H1 (cell line): ENCODE measurements at regions not wholly inside any gene's neighbourhood (a gene's known extent, or its start where the extent isn't known, plus 50 kb on each side); places are given as distances from the start of the nearest gene placed in this dataset.

ENCODE experiments used
- CTCF ChIA-PET: fragments of 300-600 bp; sonication (Branson Sonifier 250); formaldehyde crosslinking; loops from one replicate; lab custom pipeline; 2021; ENCODE audit not compliant: partially characterized antibody; lab: Charles Lee
- POLR2A ChIA-PET: fragments of 300-600 bp; sonication (Branson Sonifier 250); formaldehyde crosslinking; loops from one replicate; lab custom pipeline; 2021; ENCODE audit warnings: inconsistent platforms; ENCODE audit not compliant: partially characterized antibody; lab: Charles Lee
- DNase-seq, 2 experiments: peaks; one replicate each; pipeline versions ENCODE4 v3.0.0 to v3.0.0-alpha.2; 2010 to 2022; ENCODE audit warnings: low spot score in 2 of 2, low read depth in 1 of 2, mixed read lengths in 1 of 2
- FAIRE-seq: peaks from 2 replicates; lab custom pipeline; 2011; peaks lifted over from hg19 to GRCh38; lab: Jason Lieb, UNC
- H2AFZ ChIP-seq: 2 replicates; pipeline ENCODE4 v1.8.1; 2012; ENCODE audit warnings: low read length, inconsistent platforms
- H2AK5ac ChIP-seq: 2 replicates; pipeline ENCODE4 v1.6.1; 2013; ENCODE audit warnings: low read depth, low read length
- H2BK120ac ChIP-seq: replicated peaks from 2 replicates; pipeline ENCODE3; 2013; ENCODE audit warnings: low read depth, low read length, inconsistent platforms
- H2BK12ac ChIP-seq: 2 replicates; pipeline ENCODE4 v1.6.1; 2013; ENCODE audit warnings: low read depth, low read length
- H2BK15ac ChIP-seq: 2 replicates; pipeline ENCODE4 v1.6.1; 2013; ENCODE audit warnings: low read length
- H2BK20ac ChIP-seq: 2 replicates; pipeline ENCODE4 v1.6.1; 2013; ENCODE audit warnings: low read length
- H2BK5ac ChIP-seq: 2 replicates; pipeline ENCODE4 v1.6.1; 2013; ENCODE audit warnings: low read depth, low read length
- H3K14ac ChIP-seq: 2 replicates; pipeline ENCODE4 v1.6.1; 2013; ENCODE audit warnings: inconsistent platforms; ENCODE audit not compliant: insufficient read length
- H3K18ac ChIP-seq: 2 replicates; pipeline ENCODE4 v1.6.1; 2013; ENCODE audit warnings: low read length; ENCODE audit errors: extremely low read depth
- H3K23ac ChIP-seq: 2 replicates; pipeline ENCODE4 v1.6.1; 2013; ENCODE audit warnings: inconsistent platforms; ENCODE audit not compliant: insufficient read length
- H3K23me2 ChIP-seq: 2 replicates; pipeline ENCODE4 v1.6.1; 2013; ENCODE audit warnings: low read depth, low read length
- H3K27ac ChIP-seq: 2 replicates; pipeline ENCODE4 v1.6.1; 2011; ENCODE audit warnings: low read depth, low read length, inconsistent platforms
- H3K27me3 ChIP-seq, 4 experiments: replicated peaks in 1 of 4; 1 replicate in 1 of 4; 2 replicates in 3 of 4; pipeline versions ENCODE4 v1.6.1 to v1.8.1; 2011 to 2013; ENCODE audit warnings: low read length in 3 of 4, mild to moderate bottlenecking in 3 of 4, inconsistent platforms in 2 of 4, mixed read lengths in 2 of 4, moderate library complexity in 1 of 4; ENCODE audit not compliant: control insufficient read depth in 3 of 4, insufficient read depth in 3 of 4; ENCODE audit errors: extremely low read depth in 1 of 4
- H3K36me3 ChIP-seq, 4 experiments: 2 replicates each; pipeline versions ENCODE4 v1.6.1 to v1.8.1; 2011 to 2013; ENCODE audit warnings: mild to moderate bottlenecking in 4 of 4, low read length in 3 of 4, moderate library complexity in 2 of 4, control low read depth in 1 of 4, inconsistent platforms in 1 of 4; ENCODE audit not compliant: insufficient read depth in 4 of 4, control insufficient read depth in 2 of 4
- H3K4ac ChIP-seq: replicated peaks from 2 replicates; pipeline ENCODE3; 2013; ENCODE audit warnings: low read length, low read depth, mixed read lengths, inconsistent platforms; ENCODE audit not compliant: insufficient read length
- H3K4me1 ChIP-seq, 4 experiments: replicated peaks in 1 of 4; 1 replicate in 1 of 4; 2 replicates in 3 of 4; pipeline versions ENCODE4 v1.6.1 to v1.8.1; 2011 to 2013; ENCODE audit warnings: low read length in 3 of 4, inconsistent platforms in 2 of 4, mixed read lengths in 1 of 4; ENCODE audit not compliant: insufficient read depth in 4 of 4, control insufficient read depth in 3 of 4
- H3K4me2 ChIP-seq, 2 experiments: 2 replicates each; pipeline versions ENCODE4 v1.6.1 to v1.8.1; 2011 to 2013; ENCODE audit warnings: low read depth in 2 of 2, low read length in 2 of 2, control low read depth in 1 of 2, inconsistent platforms in 1 of 2, mild to moderate bottlenecking in 1 of 2; ENCODE audit not compliant: insufficient read depth in 1 of 2
- H3K4me3 ChIP-seq, 4 experiments: fragments of 200-600, 300-600 bp in 1 of 4; sonication (generic), shearing (Covaris generic), sonication (Bioruptor Twin) in 1 of 4; 2 replicates each; pipeline versions ENCODE4 v1.5.1 to v1.8.1; 2011 to 2016; ENCODE audit warnings: low read length in 4 of 4, low read depth in 3 of 4, control low read depth in 2 of 4, inconsistent platforms in 2 of 4, mild to moderate bottlenecking in 2 of 4, mixed read lengths in 1 of 4, moderate library complexity in 1 of 4; ENCODE audit not compliant: insufficient read depth in 2 of 4; ENCODE audit errors: extremely low read depth in 1 of 4
- H3K56ac ChIP-seq: replicated peaks from 2 replicates; pipeline ENCODE3; 2013; ENCODE audit warnings: low read depth, mild to moderate bottlenecking, mixed read lengths, low read length, inconsistent platforms; ENCODE audit not compliant: insufficient read length
- H3K79me1 ChIP-seq: 2 replicates; pipeline ENCODE4 v1.6.1; 2013; ENCODE audit warnings: low read depth, low read length, control low read depth
- H3K79me2 ChIP-seq, 2 experiments: 2 replicates each; pipeline versions ENCODE4 v1.6.1 to v1.8.1; 2012 to 2013; ENCODE audit warnings: low read length in 2 of 2, mild to moderate bottlenecking in 2 of 2, inconsistent platforms in 1 of 2; ENCODE audit not compliant: insufficient read depth in 2 of 2, control insufficient read depth in 1 of 2
- H3K9ac ChIP-seq, 4 experiments: replicated peaks in 1 of 4; 1 replicate in 1 of 4; 2 replicates in 3 of 4; pipeline versions ENCODE4 v1.6.1 to v1.8.1; 2011 to 2013; ENCODE audit warnings: low read depth in 3 of 4, low read length in 3 of 4, control low read depth in 2 of 4, mild to moderate bottlenecking in 2 of 4, moderate library complexity in 2 of 4, inconsistent platforms in 1 of 4; ENCODE audit errors: extremely low read depth in 1 of 4
- H3K9me3 ChIP-seq, 2 experiments: 2 replicates each; pipeline versions ENCODE4 v1.6.1 to v1.8.1; 2012 to 2013; ENCODE audit warnings: mild to moderate bottlenecking in 2 of 2, moderate library complexity in 2 of 2, control low read depth in 1 of 2, inconsistent platforms in 1 of 2, low read depth in 1 of 2, low read length in 1 of 2, mixed read lengths in 1 of 2; ENCODE audit not compliant: insufficient read depth in 2 of 2
- H4K20me1 ChIP-seq, 2 experiments: replicated peaks in 1 of 2; 2 replicates each; pipeline versions ENCODE3 to v1.8.1; 2011 to 2013; ENCODE audit warnings: inconsistent platforms in 2 of 2, low read length in 2 of 2, mild to moderate bottlenecking in 1 of 2; ENCODE audit not compliant: insufficient read depth in 2 of 2, control insufficient read depth in 1 of 2
- H4K5ac ChIP-seq: 2 replicates; pipeline ENCODE4 v1.6.1; 2013; ENCODE audit warnings: low read length, low read depth, mixed read lengths, inconsistent platforms; ENCODE audit not compliant: insufficient read length
- H4K8ac ChIP-seq: 2 replicates; pipeline ENCODE4 v1.8.0; 2013; ENCODE audit warnings: mild to moderate bottlenecking, moderate library complexity, low read length, inconsistent platforms; ENCODE audit not compliant: insufficient read depth; ENCODE audit errors: extremely low read depth
- H4K91ac ChIP-seq: replicated peaks from 2 replicates; pipeline ENCODE3; 2013; ENCODE audit warnings: low read length, mixed read lengths, inconsistent platforms; ENCODE audit not compliant: insufficient read length
- CHD1 ChIP-seq: IDR thresholded peaks from 2 replicates; pipeline ENCODE4 v1.6.1; 2012; ENCODE audit warnings: low read depth, low read length, improper control_type of control experiment
- GTF2F1 ChIP-seq: IDR thresholded peaks from 2 replicates; pipeline ENCODE4 v1.6.1; 2012; ENCODE audit warnings: low read depth, low read length, improper control_type of control experiment, borderline replicate concordance
- HDAC2 ChIP-seq, 2 experiments: fragments of 300-600 bp in 1 of 2; sonication (generic) in 1 of 2; IDR thresholded peaks; 2 replicates each; pipeline ENCODE4 v1.6.1; 2011 to 2012; ENCODE audit warnings: low read depth in 2 of 2, low read length in 2 of 2, mild to moderate bottlenecking in 2 of 2, moderate library complexity in 2 of 2, borderline replicate concordance in 1 of 2, inconsistent platforms in 1 of 2
- POU5F1 ChIP-seq: IDR thresholded peaks from 2 replicates; pipeline ENCODE4 v1.6.1; 2011; ENCODE audit warnings: low read depth, mild to moderate bottlenecking, low read length, moderate library complexity
- SIN3A ChIP-seq, 2 experiments: IDR thresholded peaks in 1 of 2; conservative IDR thresholded peaks in 1 of 2; 2 replicates each; pipeline ENCODE4 v1.6.1; 2011 to 2012; ENCODE audit warnings: low read length in 2 of 2, improper control_type of control experiment in 1 of 2, low read depth in 1 of 2, mild to moderate bottlenecking in 1 of 2
- SIRT6 ChIP-seq: IDR thresholded peaks from one replicate; pipeline ENCODE4 v1.7.1; 2012; ENCODE audit warnings: low read length, inconsistent platforms
- ZNF274 ChIP-seq: IDR thresholded peaks from 2 replicates; pipeline ENCODE4 v1.7.0; 2012; ENCODE audit warnings: low read length, borderline replicate concordance; ENCODE audit errors: extremely low read depth
- WGBS, 2 experiments: shearing (Covaris generic) in 1 of 2; methylation state at CpG; one replicate each; pipeline versions ENCODE4 v1.1.6 to v1.1.7; 2013 to 2015; ENCODE audit warnings: low lambda C conversion rate in 2 of 2, mixed read lengths in 2 of 2, inconsistent platforms in 1 of 2, low coverage in 1 of 2, missing lambda C conversion rate in 1 of 2; ENCODE audit not compliant: insufficient replicate concordance in 2 of 2, insufficient coverage in 1 of 2, insufficient read length in 1 of 2; ENCODE audit errors: extremely low coverage in 1 of 2, missing lambda C conversion rate in 1 of 2; 5-methylcytosine and 5-hydroxymethylcytosine counted together

DNA sequence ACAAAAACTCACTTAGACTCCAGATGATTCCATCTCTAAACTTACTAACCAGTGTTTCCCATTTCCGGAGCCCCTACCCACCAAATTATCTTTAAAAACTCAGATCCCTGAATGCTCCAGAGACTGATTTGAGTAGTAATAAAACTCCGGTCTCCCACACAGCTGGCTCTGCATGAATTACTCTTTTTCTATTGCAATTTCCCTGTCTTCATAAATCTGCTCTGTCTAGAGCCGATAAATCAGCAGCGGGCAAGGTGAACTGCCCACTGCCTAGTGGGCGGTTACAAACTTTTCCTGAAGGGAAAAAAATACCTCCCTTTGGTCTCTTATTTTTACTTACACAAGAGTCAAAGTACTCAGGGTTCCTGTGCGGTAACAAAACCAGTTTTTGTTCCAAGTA, 624.4 kb upstream of the RORB start:
- WGBS, 2 experiments: 92% methylated on average over 6 of the region's 6 CpGs; no CpG with 5 or more reads in 1 of the 2 experiments
- TF ChIP-seq HDAC2 (IDR thresholded peaks at IDR 0.05; ENCODE audit: borderline replicate concordance in 1 of 2, low read depth in 2 of 2, low read length in 2 of 2) (no peak), CHD1 (no peak), SIN3A (conservative IDR thresholded peaks at IDR 0.05 in 1 of 2, IDR thresholded peaks at IDR 0.05 in 1 of 2; ENCODE audit: low read depth in 1 of 2, low read length in 2 of 2) (no peak), ZNF274 (no peak), POU5F1 (no peak), SIRT6 (no peak), GTF2F1 (no peak)

More for the DNA sequence above, 624.4 kb upstream of the RORB start:
- Histone ChIP-seq H2BK5ac (no peak overlapping the region), H3K4me3 (no peak overlapping the region), H3K23ac (no peak overlapping the region), H3K27me3 (no peaks in the 10 kb centered on the region), H3K56ac (no peak overlapping the region), H3K18ac (no peak overlapping the region), H3K36me3 (no peaks in the 10 kb centered on the region), H4K5ac (no peak overlapping the region), H2BK15ac (no peak overlapping the region), H3K14ac (no peak overlapping the region), H3K27ac (no peak overlapping the region), H3K4ac (no peak overlapping the region), H3K4me2 (no peak overlapping the region), H4K20me1 (no peaks in the 10 kb centered on the region), H3K79me1 (no peaks in the 10 kb centered on the region), H2BK12ac (no peak overlapping the region), H2AK5ac (no peak overlapping the region), H3K4me1 (no peaks in the 10 kb centered on the region), H3K79me2 (no peaks in the 10 kb centered on the region), H2AFZ (no peak overlapping the region), H2BK120ac (no peak overlapping the region), H2BK20ac (no peak overlapping the region), H3K9ac (no peak overlapping the region), H4K8ac (no peak overlapping the region), H4K91ac (no peak overlapping the region), H3K9me3 (no peaks in the 10 kb centered on the region; a peak in 1 of 4 replicates), H3K23me2 (no peaks in the 10 kb centered on the region)
- FAIRE-seq (no peak), DNase-seq (no peak)
- POLR2A ChIA-PET: interaction anchor here (1.1 kb wide), 1 partner anchor 16 kb away, joined by 3 read pairs; no protein-coding TSS in a partner anchor
- CTCF ChIA-PET: interaction anchor here (1.0 to 1.4 kb wide), 2 partner anchors 11 to 20 kb away, joined by 4 read pairs; no protein-coding TSS in a partner anchor
